Omental fat pad (tissue), 3 donors: ENCODE measurements at regions not wholly inside any gene's neighbourhood (a gene's known extent, or its start where the extent isn't known, plus 50 kb on each side); places are given as distances from the start of the nearest gene placed in this dataset.

Experiments used
- ATAC-seq: fragments of 150-250 bp; one replicate; pipeline ENCODE4 v1.9.1; 2016; ENCODE audit warnings: mild to moderate bottlenecking, moderate library complexity; ENCODE audit not compliant: low FRiP score
- DNase-seq: peaks from one replicate; pipeline ENCODE4 v3.0.0-alpha.2; 2019; ENCODE audit warnings: low spot score
- CTCF ChIP-seq, 3 donors: fragments of 450-650 bp; IDR thresholded peaks; one replicate each; pipeline ENCODE4 v1.5.1; 2016 to 2017; ENCODE audit warnings: antibody characterized with exemption in 3 of 3, mild to moderate bottlenecking in 3 of 3, moderate library complexity in 2 of 3

- no peak for TF ChIP-seq CTCF (IDR thresholded peaks at IDR 0.05)
- no peak for ATAC-seq
Measured at GRCh38 chr5:107196500-107197059, 474.2 kb downstream of the EFNA5 start.

GRCh38 chr5:107195890-107196395, 474.8 kb downstream of the EFNA5 start:
- TF ChIP-seq CTCF (IDR thresholded peaks at IDR 0.05) = no peak
- DNase-seq (no peak), ATAC-seq (no peak)

More at GRCh38 chr5:107196500-107197059, 474.2 kb downstream of the EFNA5 start:
- no peak for DNase-seq

- ATAC-seq (no peak), DNase-seq (no peak)
- TF ChIP-seq CTCF (IDR thresholded peaks at IDR 0.05) = no peak
Measured at GRCh38 chr5:107184871-107185270, 485.9 kb downstream of the EFNA5 start.

GRCh38 chr5:107184066-107184465, 486.7 kb downstream of the EFNA5 start:
- ATAC-seq (no peak), DNase-seq (no peak)
- no peak for TF ChIP-seq CTCF (IDR thresholded peaks at IDR 0.05)

GRCh38 chr5:107170620-107171019, 500.1 kb downstream of the EFNA5 start:
- TF ChIP-seq CTCF (IDR thresholded peaks at IDR 0.05) = no peak
- no peak for DNase-seq
- no peak for ATAC-seq

GRCh38 chr5:107169867-107170266, 500.9 kb downstream of the EFNA5 start:
- TF ChIP-seq CTCF (IDR thresholded peaks at IDR 0.05) = no peak
- DNase-seq (no peak), ATAC-seq (no peak)
